OCI-LY1 (cell line): ENCODE measurements at regions not wholly inside any gene's neighbourhood (a gene's known extent, or its start where the extent isn't known, plus 50 kb on each side); places are given as distances from the start of the nearest gene placed in this dataset.
"Not testable (repeated sequence)": the region's sequence is repeated elsewhere in the genome, so short reads cannot be mapped to it uniquely, and the experiment has no call there.

ENCODE experiments used
- H2AFZ ChIP-seq: fragments of 200-600 bp; sonication (generic), shearing (Covaris generic); 2 replicates; pipeline ENCODE4 v1.6.0; 2014; ENCODE audit warnings: antibody characterized with exemption, mild to moderate bottlenecking, low read length
- H3F3A ChIP-seq: fragments of 200-600 bp; sonication (generic), shearing (Covaris generic); 2 replicates; pipeline ENCODE4 v1.6.0; 2014; ENCODE audit warnings: mild to moderate bottlenecking, antibody characterized with exemption, low read length, moderate library complexity; ENCODE audit not compliant: insufficient read depth
- H3K27ac ChIP-seq: fragments of 200-600 bp; sonication (generic); 2 replicates; pipeline ENCODE4 v1.5.1; 2014; ENCODE audit warnings: low read length, mixed run types, mild to moderate bottlenecking, low read depth; ENCODE audit not compliant: poor library complexity, severe bottlenecking
- H3K27me3 ChIP-seq: fragments of 200-600 bp; sonication (generic); 2 replicates; pipeline ENCODE4 v1.6.0; 2014; ENCODE audit warnings: antibody characterized with exemption, mild to moderate bottlenecking, low read length, moderate library complexity; ENCODE audit not compliant: insufficient read depth
- H3K36me3 ChIP-seq: fragments of 200-600 bp; sonication (generic); 2 replicates; pipeline ENCODE4 v1.6.1; 2014; ENCODE audit warnings: mild to moderate bottlenecking, antibody characterized with exemption, low read length, moderate library complexity, mixed read lengths; ENCODE audit not compliant: insufficient read depth
- H3K4me1 ChIP-seq: fragments of 200-600 bp; sonication (generic); 2 replicates; pipeline ENCODE4 v1.5.1; 2014; ENCODE audit warnings: mild to moderate bottlenecking, low read length, moderate library complexity; ENCODE audit not compliant: insufficient read depth, severe bottlenecking
- H3K4me2 ChIP-seq: fragments of 200-600 bp; sonication (generic), shearing (Covaris generic); 2 replicates; pipeline ENCODE4 v1.6.1; 2014; ENCODE audit warnings: low read length
- H3K4me3 ChIP-seq: fragments of 200-600 bp; sonication (generic); 2 replicates; pipeline ENCODE4 v1.5.1; 2014; ENCODE audit warnings: low read length, low read depth, mild to moderate bottlenecking, mixed read lengths; ENCODE audit not compliant: poor library complexity, severe bottlenecking
- H3K79me2 ChIP-seq: fragments of 200-600 bp; shearing (Covaris generic); 2 replicates; pipeline ENCODE4 v1.6.1; 2016; ENCODE audit warnings: mixed run types, low read length, mixed read lengths; ENCODE audit not compliant: insufficient read depth
- H3K9ac ChIP-seq: fragments of 200-600 bp; sonication (generic), shearing (Covaris generic); 2 replicates; pipeline ENCODE4 v1.6.1; 2014; ENCODE audit warnings: mild to moderate bottlenecking, low read length, mixed read lengths
- H3K9me2 ChIP-seq: fragments of 200-600 bp; sonication (generic), shearing (Covaris generic); 2 replicates; pipeline ENCODE4 v1.6.1; 2014; ENCODE audit warnings: low read depth, mild to moderate bottlenecking, low read length, mixed read lengths
- H3K9me3 ChIP-seq: fragments of 200-600 bp; shearing (Covaris generic); 2 replicates; pipeline ENCODE4 v1.6.1; 2014; ENCODE audit warnings: low read length, mixed read lengths
- H4K20me1 ChIP-seq: fragments of 200-600 bp; sonication (generic), shearing (Covaris generic); 2 replicates; pipeline ENCODE4 v1.6.0; 2016; ENCODE audit warnings: mild to moderate bottlenecking, low read length; ENCODE audit not compliant: insufficient read depth
- EZH2 ChIP-seq: fragments of 200-600 bp; sonication (generic), shearing (Covaris generic); IDR thresholded peaks from 2 replicates; pipeline ENCODE4 v1.8.0; 2017; ENCODE audit warnings: borderline replicate concordance, mixed run types, mild to moderate bottlenecking, antibody characterized with exemption, low read length, moderate library complexity, mixed read lengths
- TF ChIP-seq, protein P1 (sequence below): fragments of 200-600 bp; sonication (generic), shearing (Covaris generic); IDR thresholded peaks from 2 replicates; pipeline ENCODE4 v1.5.1; 2017; ENCODE audit warnings: mild to moderate bottlenecking, antibody characterized with exemption, low read length, moderate library complexity, mixed read lengths

DNA sequence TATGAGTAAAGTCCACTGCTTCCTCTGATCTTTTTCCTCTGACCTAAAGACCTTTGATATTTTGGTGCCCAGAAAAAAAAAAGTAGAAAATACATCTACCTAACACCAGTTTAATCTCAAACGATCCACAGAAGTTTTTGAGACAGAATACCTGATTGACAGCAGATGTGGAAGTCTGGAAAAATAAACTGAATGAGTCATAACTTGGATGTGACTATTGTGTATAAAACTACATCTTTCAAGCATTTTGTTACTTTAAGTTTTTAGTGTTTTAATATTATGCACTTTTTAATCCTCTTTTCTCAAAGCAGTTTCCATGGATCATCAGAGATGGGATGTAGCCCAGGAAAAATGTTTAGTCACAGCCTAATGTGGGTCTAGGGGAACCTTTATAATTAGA, 216.1 kb downstream of the SLITRK1 start:
- H3K9ac ChIP-seq: no peak overlapping the region
- TF ChIP-seq EZH2: no peak
- TF ChIP-seq, protein P1, sequence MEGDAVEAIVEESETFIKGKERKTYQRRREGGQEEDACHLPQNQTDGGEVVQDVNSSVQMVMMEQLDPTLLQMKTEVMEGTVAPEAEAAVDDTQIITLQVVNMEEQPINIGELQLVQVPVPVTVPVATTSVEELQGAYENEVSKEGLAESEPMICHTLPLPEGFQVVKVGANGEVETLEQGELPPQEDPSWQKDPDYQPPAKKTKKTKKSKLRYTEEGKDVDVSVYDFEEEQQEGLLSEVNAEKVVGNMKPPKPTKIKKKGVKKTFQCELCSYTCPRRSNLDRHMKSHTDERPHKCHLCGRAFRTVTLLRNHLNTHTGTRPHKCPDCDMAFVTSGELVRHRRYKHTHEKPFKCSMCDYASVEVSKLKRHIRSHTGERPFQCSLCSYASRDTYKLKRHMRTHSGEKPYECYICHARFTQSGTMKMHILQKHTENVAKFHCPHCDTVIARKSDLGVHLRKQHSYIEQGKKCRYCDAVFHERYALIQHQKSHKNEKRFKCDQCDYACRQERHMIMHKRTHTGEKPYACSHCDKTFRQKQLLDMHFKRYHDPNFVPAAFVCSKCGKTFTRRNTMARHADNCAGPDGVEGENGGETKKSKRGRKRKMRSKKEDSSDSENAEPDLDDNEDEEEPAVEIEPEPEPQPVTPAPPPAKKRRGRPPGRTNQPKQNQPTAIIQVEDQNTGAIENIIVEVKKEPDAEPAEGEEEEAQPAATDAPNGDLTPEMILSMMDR: no peak
- H3K4me3 ChIP-seq: no peak overlapping the region
- H3K27ac ChIP-seq: no peak overlapping the region
- no peaks in the 10 kb centered on the region for H3K79me2 ChIP-seq
- H2AFZ ChIP-seq: no peak overlapping the region
- H3K9me3 ChIP-seq: no peaks in the 10 kb centered on the region
- H3K27me3 ChIP-seq: no peaks in the 10 kb centered on the region
- H3K36me3 ChIP-seq: no peaks in the 10 kb centered on the region
- no peaks in the 10 kb centered on the region for H3K4me1 ChIP-seq
- no peaks in the 10 kb centered on the region for H4K20me1 ChIP-seq
- H3F3A ChIP-seq: no peaks in the 10 kb centered on the region
- no peaks in the 10 kb centered on the region; the same call in 1 of the 2 replicates for H3K9me2 ChIP-seq
- no peak overlapping the region for H3K4me2 ChIP-seq

DNA sequence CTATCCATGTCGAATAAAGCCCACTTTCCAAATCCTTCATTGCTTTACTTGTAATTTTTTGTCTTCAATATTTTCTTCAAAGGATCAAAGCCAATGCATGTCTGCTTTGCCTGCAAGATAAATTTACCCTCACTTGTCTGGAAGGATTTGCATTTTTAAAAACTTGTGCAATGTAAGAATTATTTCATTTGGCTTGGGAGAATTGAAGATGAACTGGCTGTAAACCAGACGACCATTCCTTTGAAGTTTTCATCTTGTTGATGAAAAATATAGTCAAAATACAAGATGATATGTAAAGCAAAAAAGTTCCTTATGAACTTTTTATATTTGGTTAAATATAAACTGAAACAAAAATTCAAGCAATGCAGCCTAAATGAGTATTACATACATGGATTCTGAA, 225.0 kb downstream of the SLITRK1 start:
- Histone ChIP-seq H3K9me3 (no peaks in the 10 kb centered on the region), H3K4me1 (no peaks in the 10 kb centered on the region), H2AFZ (no peak overlapping the region), H3K9ac (no peak overlapping the region), H3K36me3 (no peaks in the 10 kb centered on the region), H3K4me3 (no peak overlapping the region), H3F3A (no peaks in the 10 kb centered on the region), H3K79me2 (no peaks in the 10 kb centered on the region), H3K27ac (no peak overlapping the region), H4K20me1 (no peaks in the 10 kb centered on the region), H3K27me3 (no peaks in the 10 kb centered on the region), H3K9me2 (0 out of 2 replicates have a peak, but pooled peaks cover 2% of the 10 kb centered on the region), H3K4me2 (no peak overlapping the region)
- TF ChIP-seq, protein P1: no peak
- TF ChIP-seq EZH2: no peak

DNA sequence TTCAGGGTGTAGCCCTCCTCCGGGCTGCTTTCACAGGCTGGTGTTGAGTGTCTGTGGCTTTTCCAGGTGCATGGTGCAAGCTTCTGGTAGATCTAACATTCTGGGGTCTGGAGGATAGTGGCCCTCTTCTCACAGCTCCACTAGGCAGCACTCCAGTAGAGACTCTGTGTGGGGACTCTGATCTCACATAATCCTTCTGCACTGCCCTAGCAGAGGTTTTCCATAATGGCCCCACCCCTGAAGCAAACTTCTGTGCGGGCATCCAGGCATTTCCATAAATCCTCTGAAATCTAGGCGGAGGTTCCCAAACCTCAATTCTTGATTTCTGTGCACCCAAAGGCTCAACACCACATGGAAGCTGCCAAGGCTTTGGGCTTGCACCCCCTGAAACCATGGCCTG, 239.7 kb downstream of the SLITRK1 start:
- not testable (repeated sequence) for H3K36me3 ChIP-seq, H3K9me3 ChIP-seq, H2AFZ ChIP-seq, H3K9ac ChIP-seq, H3K79me2 ChIP-seq, H3K4me1 ChIP-seq, H4K20me1 ChIP-seq, H3K27me3 ChIP-seq, H3K9me2 ChIP-seq, H3K27ac ChIP-seq, H3K4me2 ChIP-seq, H3K4me3 ChIP-seq, H3F3A ChIP-seq

- Histone ChIP-seq H2AFZ (no peak overlapping the region), H3K4me3 (no peak overlapping the region), H3K36me3 (no peaks in the 10 kb centered on the region), H3K9me3 (no peaks in the 10 kb centered on the region), H3K9ac (no peak overlapping the region), H4K20me1 (no peaks in the 10 kb centered on the region), H3K27me3 (no peaks in the 10 kb centered on the region), H3K4me2 (no peak overlapping the region), H3K79me2 (no peaks in the 10 kb centered on the region), H3K4me1 (no peaks in the 10 kb centered on the region), H3K27ac (no peak overlapping the region), H3F3A (no peaks in the 10 kb centered on the region), H3K9me2 (no peaks in the 10 kb centered on the region)
- TF ChIP-seq, protein P1: no peak
- TF ChIP-seq EZH2: no peak
Measured at GRCh38 chr13:83634601-83635000, 247.7 kb downstream of the SLITRK1 start.
